ENCODE measurements at regions not wholly inside any gene's neighbourhood (a gene's known extent, or its start where the extent isn't known, plus 50 kb on each side); places are given as distances from the start of the nearest gene placed in this dataset.
A peak's percentile ranks its signal among the peaks of the same experiment; 100 is the strongest.

DNA sequence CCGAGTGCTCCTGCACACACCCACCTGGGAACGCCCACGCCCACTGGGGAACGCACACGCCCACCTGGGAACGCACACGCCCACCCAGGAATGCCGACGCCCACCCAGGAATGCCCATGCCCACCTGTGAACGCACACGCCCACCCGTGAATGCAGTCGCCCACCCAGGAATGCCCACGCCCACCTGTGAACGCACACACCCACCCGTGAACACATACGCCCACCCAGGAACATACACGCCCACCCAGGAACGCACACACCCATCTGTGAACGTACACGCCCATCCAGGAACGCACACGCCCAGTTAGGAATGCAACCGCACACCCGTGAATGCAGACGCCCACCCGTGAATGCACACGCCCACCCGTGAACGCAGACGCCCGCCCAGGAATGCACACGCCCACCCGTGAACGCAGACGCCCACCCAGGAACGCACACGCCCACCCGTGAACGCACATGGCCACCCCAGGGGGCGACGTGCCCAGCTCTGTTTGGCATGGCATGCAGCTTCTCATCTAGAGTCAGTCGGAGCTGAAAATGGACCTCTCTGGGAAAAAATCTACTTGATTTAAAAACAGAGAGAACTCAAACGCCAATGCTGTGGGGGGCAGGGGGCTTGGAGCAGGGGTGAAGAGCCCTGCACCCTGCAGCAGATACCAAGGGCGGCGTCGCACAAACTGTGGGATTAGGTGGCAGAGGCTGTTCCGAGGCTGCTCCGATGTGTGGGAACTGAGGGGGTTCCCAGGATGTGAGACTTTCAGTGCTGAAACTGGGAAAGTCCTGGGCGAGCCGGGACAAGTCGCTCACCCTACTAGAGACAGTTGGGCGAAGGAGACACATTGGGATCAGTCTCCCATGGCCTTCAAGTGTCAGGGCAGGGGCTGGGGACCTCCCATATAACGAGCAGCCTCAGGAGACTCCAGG lies 83.3 kb downstream of the MYEOV start:
- no peak for DNase-seq (ENCODE audit: low spot score in 2 of 2)
- H3K9me3 ChIP-seq, result no peaks in the 10 kb centered on the region
- H3K4me3 ChIP-seq, result no peak overlapping the region
- in situ Hi-C loops (cut with MboI; ENCODE audit: low sequenced_read_pairs), result no loop called here
- no peaks in the 10 kb centered on the region for H3K36me3 ChIP-seq (replicated peaks)
- no peaks in the 10 kb centered on the region for H3K4me1 ChIP-seq
- no peaks in the 10 kb centered on the region for H3K27me3 ChIP-seq (ENCODE audit: low read depth)

DNA sequence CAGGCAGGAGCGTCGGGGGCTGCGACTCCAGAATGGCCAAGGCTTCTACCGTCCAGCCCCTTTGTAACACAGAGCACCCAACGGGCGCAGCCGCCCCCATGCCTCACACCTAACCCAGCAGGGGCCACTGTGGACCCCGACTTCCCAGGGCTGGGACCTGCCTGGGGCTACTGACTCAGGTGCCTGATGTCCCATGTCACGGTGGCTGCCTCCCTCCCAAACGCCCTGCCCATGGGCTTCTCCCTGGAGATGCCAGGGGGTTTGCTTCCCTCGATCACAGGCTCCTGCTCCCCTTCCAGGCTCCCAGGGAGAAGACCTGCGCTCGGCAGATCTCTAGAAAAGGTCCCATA lies 84.0 kb downstream of the MYEOV start:
- no peak overlapping the region for H3K4me3 ChIP-seq
- in situ Hi-C loops (cut with MboI; ENCODE audit: low sequenced_read_pairs), result no loop called here
- H3K27me3 ChIP-seq (ENCODE audit: low read depth), result no peaks in the 10 kb centered on the region
- DNase-seq (ENCODE audit: low spot score in 2 of 2), result no peak
- no peaks in the 10 kb centered on the region for H3K9me3 ChIP-seq
- H3K4me1 ChIP-seq, result no peaks in the 10 kb centered on the region
- H3K36me3 ChIP-seq (replicated peaks), result no peaks in the 10 kb centered on the region

DNA sequence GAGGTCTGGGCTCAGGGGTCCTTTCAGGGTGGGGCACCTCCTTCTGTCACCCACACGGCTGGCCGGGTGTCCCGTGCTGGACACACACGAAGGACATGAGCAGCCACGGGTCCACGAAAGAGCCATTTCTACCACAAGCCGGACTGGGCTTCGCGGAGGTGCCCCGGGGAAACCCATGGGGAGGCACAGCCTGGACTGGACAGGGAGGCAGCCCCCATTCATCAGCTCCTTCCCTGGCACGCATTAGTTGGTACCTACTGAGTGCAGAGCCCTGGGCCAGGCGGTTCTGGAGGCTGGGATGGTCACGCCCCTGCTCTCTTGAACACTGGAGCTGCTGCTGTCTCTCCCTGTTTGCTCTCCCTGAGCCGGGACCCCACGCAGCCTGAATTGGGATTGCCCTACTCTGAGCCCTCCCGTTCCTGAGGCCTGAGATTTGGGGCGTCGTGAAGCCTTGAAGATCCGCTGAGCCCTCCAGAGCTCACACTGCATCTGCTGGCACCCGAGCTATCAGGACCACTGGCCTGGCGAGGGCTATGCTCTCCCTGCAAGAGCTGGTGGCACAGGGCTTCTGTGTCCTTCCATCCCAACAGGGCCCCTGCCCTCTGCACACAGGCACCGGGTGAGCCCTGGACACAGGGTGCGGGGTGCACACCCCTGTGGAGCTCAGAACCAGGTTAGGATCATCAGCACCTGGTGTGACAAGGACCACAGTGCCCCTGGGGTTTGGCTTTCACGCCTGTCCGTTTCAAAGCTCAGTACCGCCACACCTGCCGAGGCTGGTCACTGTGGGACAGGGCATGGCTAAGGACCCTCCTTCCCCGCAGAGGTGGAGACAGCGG lies 84.6 kb downstream of the MYEOV start:
- Histone ChIP-seq H3K4me3 (no peak overlapping the region), H3K36me3 (replicated peaks) (no peaks in the 10 kb centered on the region), H3K27me3 (ENCODE audit: low read depth) (no peaks in the 10 kb centered on the region), H3K4me1 (no peaks in the 10 kb centered on the region), H3K9me3 (no peaks in the 10 kb centered on the region)
- in situ Hi-C loops (cut with MboI; ENCODE audit: low sequenced_read_pairs), result no loop called here
- DNase-seq (ENCODE audit: low spot score in 2 of 2), result no peak

DNA sequence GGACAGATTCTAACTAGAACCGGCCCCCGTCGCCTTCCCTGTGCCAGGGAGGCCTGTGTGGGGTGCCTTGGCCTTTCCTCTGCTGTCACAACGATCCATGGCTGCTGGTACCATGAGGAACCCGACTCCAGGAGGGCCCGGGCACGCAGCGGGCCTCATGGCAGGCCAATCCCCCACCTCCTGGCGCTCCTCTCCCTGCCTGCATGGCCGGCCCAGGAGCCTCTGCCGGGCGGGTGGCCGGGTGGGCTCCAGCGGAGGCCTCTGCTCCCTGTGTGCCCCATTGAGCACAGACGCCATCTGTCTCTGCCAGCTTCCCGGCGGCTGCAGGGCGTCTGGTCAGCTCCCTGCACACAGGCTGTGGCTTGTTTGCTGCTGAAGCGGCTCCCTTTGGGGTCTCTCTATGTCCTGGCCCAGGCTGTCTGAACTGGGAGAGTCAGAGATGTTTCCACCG lies 86.5 kb downstream of the MYEOV start:
- H3K4me3 ChIP-seq, result no peak overlapping the region
- in situ Hi-C loops (cut with MboI; ENCODE audit: low sequenced_read_pairs), result no loop called here
- H3K4me1 ChIP-seq, result no peaks in the 10 kb centered on the region
- no peaks in the 10 kb centered on the region for H3K36me3 ChIP-seq (replicated peaks)
- H3K9me3 ChIP-seq, result no peaks in the 10 kb centered on the region
- no peaks in the 10 kb centered on the region for H3K27me3 ChIP-seq (ENCODE audit: low read depth)
- DNase-seq (ENCODE audit: low spot score in 2 of 2), result no peak

DNA sequence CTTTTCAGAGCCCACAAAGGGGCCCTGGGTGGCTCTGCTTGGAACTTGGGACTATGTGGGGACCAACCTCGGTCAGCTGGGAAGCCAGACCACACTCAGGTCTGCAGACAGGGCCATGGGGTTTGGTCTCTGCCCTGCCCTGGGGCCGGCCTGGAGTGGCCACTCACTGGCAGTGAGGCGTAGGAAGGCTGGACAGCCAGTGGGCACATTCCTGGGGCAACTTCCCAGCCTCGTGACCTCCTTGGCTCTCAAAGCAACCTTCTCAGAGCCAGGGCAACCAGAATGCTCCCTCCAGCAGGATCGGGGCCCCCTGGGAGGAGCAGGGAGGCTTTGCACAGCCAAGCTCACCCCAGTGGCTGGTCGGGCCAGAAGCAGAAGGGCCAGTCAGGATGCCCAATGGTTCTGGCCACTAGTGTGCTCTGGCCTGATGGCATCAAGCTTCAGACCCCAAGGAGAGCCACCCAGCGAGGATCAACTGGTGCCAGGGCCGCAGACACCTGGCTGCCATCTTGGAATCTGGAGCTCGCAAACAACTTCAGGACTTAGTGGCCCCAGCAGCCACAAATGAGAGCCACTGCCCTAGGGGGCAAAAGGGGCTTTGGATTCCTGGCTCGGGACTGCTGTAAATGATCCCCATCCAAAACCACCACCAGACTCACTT lies 87.1 kb downstream of the MYEOV start:
- H3K4me1 ChIP-seq, result no peaks in the 10 kb centered on the region
- no peaks in the 10 kb centered on the region for H3K27me3 ChIP-seq (ENCODE audit: low read depth)
- no peaks in the 10 kb centered on the region for H3K9me3 ChIP-seq
- H3K36me3 ChIP-seq (replicated peaks), result no peaks in the 10 kb centered on the region
- in situ Hi-C loops (cut with MboI; ENCODE audit: low sequenced_read_pairs), result no loop called here
- H3K4me3 ChIP-seq, result no peak overlapping the region
- no peak for DNase-seq (ENCODE audit: low spot score in 2 of 2)

DNA sequence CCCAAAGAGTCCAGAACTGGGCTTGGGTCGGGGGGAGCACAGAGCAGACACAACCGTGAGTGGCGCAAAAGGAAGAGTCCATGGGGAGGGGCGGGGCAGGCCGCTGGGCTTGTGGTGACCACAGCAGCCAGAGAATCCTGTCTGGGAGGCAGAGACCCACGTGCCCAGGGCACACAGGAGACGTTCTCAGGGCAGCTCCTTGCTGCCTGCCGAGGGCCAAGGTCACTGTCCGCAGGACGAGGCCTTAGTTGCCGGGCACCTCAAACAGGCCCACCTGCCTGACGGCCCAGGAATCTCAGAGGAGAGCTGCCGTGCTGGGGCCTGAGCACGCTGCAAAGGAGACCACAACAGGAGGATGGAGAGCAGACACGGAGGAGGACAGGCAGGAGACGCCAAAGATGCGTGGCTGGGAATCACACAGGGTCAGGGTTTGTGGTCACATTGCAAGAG lies 87.8 kb downstream of the MYEOV start:
- H3K4me3 ChIP-seq, result no peak overlapping the region
- DNase-seq (ENCODE audit: low spot score in 2 of 2), result no peak
- in situ Hi-C loops (cut with MboI; ENCODE audit: low sequenced_read_pairs), result no loop called here
- H3K9me3 ChIP-seq, result no peaks in the 10 kb centered on the region
- H3K27me3 ChIP-seq (ENCODE audit: low read depth), result no peaks in the 10 kb centered on the region
- no peaks in the 10 kb centered on the region for H3K36me3 ChIP-seq (replicated peaks)
- no peaks in the 10 kb centered on the region for H3K4me1 ChIP-seq

DNA sequence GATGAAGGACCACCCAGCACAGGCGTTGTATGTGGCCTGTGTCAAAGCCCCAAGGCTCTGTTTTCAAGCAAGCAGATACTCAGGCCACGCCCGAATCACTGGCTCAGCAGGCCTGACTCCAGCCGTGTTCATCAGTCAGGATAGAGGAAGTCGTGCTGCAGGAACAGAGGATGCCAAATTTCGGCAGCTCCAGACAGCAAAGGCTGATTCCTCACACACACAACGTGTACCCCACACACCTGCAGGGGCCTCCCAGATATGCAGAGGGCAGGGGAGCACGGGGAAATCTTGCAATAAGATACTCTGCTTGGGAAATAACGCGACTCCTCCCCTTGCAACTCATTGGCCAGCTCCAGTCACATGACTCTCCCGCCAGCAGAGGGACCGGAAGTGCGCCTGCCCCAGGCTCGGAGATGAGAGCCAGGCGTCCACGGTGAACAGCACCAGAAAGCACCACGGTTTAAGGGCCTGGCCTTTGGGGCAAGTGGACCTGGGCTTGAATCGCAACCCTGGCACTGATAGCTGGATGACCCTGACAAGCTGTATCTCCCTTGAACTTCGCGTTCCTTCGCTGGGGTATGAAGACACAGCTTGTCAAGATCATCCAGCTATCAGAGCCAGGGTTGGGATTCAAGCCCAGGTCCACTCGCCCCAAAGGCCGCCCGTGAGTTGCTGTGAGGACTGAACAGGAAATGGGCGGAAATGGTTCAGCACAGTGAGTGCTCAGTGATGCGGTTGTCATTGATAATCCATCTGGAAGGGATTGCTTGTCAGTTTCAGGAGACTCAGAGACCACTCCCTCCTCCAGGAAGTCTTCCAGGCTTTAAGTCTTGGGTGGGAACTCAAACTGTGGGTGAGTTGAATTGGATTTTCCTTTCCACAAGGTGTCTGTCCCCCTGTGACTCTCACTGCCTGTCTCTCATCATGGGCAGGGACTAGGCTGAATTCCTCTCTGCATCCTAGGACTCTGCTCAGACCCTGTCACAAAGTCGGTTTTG lies 88.5 kb downstream of the MYEOV start:
- Histone ChIP-seq H3K4me3 (no peak overlapping the region), H3K36me3 (replicated peaks) (no peaks in the 10 kb centered on the region), H3K4me1 (no peaks in the 10 kb centered on the region), H3K9me3 (no peaks in the 10 kb centered on the region), H3K27me3 (ENCODE audit: low read depth) (no peaks in the 10 kb centered on the region)
- in situ Hi-C loops (cut with MboI; ENCODE audit: low sequenced_read_pairs), result no loop called here
- peak in 1 of 2 experiments; percentile 12 for DNase-seq (ENCODE audit: low spot score in 2 of 2)

DNA sequence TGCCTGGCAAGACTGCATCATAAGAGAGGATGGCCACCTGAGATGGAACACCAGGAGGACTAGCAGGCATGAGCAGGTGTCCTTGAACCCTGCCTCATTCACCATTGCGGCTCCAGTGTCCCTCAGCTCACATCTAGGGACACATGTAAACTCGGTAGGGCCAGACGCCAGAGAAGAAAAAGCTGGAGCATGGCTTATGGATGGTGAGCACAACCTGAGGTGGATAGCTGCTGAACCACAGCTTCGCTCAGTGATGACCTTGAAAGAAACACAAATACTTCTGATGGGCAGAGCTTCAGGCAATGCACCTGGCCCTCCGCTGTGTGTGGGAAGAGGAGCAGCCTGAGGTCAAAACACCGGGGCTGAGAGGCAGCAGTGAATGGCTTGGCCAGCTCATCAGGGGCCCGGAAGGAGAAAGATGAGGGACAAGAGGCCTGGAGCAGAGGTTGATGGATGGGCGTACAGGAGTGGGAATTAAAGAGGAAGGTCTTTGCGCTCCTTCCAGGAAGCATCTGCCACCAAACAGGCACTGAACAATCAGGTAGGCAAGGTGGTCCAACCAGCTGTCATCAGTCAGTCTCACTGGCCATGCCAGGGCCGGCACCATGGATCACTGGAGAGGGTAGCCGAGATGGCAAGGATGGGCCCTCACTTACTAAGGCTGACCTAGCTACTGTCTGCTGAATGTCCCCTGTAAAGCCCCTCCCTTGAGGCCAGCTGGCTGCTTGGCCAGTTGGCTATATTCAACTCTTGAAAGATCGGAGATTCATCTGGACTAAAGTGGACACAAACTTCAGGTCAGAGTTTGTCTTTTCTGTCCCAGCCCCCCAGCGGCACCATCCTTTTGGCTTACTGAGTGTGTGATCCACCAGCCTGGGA lies 89.7 kb downstream of the MYEOV start:
- peak in 1 of 2 experiments; percentile 4 for DNase-seq (ENCODE audit: low spot score in 2 of 2)
- H3K4me1 ChIP-seq, result no peaks in the 10 kb centered on the region
- no peak overlapping the region for H3K4me3 ChIP-seq

DNA sequence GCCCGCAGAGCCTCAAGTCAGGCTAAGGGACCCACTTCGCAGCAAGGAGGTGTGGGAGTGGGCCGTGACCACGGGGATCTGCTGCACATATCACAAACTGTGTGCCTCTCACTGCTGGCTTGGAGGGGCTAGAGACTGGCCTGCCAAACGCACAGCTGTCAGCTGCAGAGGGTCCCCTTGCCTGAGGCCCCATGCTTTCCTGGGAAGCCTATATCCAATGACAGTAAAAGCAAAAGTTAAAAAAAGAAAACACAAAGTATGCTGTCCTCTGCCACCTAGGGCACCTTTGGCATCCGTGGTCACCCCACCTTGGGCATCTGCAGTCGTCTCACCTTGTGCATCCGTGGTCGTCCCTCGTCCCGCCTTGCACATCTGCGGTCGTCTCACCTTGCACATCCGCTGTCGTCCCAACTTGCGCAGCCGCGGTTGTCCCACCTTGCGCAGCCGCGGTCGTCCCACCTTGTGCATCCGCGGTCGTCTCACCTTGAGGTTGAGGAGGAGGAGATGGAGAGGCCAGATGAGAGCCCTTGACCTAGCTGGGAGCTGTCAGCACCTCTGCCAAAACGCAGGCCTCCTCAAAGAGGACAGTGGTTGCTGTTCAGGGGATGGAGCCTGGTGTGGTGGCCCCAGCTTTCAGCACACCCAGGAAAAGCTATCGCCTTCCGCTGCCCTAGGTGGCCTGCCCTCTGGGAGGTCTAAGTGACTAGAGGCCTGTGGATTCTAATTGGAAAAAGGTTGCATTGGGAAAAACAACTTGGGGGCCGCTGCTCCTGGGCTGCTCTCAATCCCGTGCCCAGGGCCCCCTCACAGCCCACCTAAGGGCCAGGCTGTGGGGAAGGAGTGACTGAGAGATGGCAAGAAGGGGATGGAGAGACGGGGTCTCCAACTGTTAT lies 90.5 kb downstream of the MYEOV start:
- Histone ChIP-seq H3K36me3 (replicated peaks) (no peaks in the 10 kb centered on the region), H3K27me3 (ENCODE audit: low read depth) (no peaks in the 10 kb centered on the region)
- in situ Hi-C loops (cut with MboI; ENCODE audit: low sequenced_read_pairs), result no loop called here

More for the DNA sequence above, 89.7 kb downstream of the MYEOV start:
- 0 out of 2 replicates have a peak, but pooled peaks cover 4% of the 10 kb centered on the region for H3K9me3 ChIP-seq
- H3K27me3 ChIP-seq (ENCODE audit: low read depth), result no peaks in the 10 kb centered on the region
- in situ Hi-C loops (cut with MboI; ENCODE audit: low sequenced_read_pairs), result no loop called here
- no peaks in the 10 kb centered on the region for H3K36me3 ChIP-seq (replicated peaks)

DNA sequence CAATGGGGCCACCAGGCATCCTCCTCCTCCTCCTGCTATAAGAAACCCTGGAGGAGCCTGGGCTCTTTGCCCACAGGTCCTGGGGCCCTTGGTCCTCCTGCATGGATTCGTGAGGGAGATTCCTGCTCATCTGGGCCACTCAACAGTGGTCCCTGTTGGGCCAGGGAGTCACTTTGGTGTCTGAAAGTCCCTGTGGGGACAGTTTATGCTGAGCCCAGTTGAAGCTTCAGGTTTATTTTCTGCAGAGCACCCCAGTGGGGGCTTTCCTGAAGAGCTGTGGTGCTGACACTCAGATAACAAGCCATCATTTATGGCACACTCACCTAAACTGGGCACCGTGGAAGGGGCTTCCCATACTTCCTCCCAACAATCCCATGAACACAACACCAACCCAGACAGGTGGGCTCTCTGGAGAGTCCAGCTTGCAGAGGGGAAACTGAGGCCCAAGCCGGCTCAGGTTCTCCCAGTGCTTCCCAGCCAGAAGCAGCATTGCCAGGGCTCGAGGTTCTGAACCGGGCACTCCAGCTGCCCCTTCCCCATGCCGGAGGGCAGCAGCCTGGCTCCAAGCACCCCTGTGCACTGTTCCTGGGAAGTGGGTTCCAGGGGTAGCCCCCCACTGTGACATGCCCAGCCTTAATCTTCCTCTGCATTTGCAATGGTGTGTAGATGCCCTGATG lies 91.3 kb downstream of the MYEOV start:
- H3K4me3 ChIP-seq, result no peak overlapping the region
- no peak for DNase-seq (ENCODE audit: low spot score in 2 of 2)
- H3K4me1 ChIP-seq, result no peaks in the 10 kb centered on the region
- in situ Hi-C loops (cut with MboI; ENCODE audit: low sequenced_read_pairs), result no loop called here
- H3K27me3 ChIP-seq (ENCODE audit: low read depth), result no peaks in the 10 kb centered on the region
- no peaks in the 10 kb centered on the region for H3K36me3 ChIP-seq (replicated peaks)
- H3K9me3 ChIP-seq, result 0 out of 2 replicates have a peak, but pooled peaks cover 4% of the 10 kb centered on the region

More for the DNA sequence above, 90.5 kb downstream of the MYEOV start:
- no peak for DNase-seq (ENCODE audit: low spot score in 2 of 2)
- no peaks in the 10 kb centered on the region for H3K4me1 ChIP-seq
- H3K4me3 ChIP-seq, result no peak overlapping the region
- H3K9me3 ChIP-seq, result 0 out of 2 replicates have a peak, but pooled peaks cover 4% of the 10 kb centered on the region
